Keratinocyte (primary cell): ENCODE measurements at regions not wholly inside any gene's neighbourhood (a gene's known extent, or its start where the extent isn't known, plus 50 kb on each side); places are given as distances from the start of the nearest gene placed in this dataset.
"Not testable (repeated sequence)": the region's sequence is repeated elsewhere in the genome, so short reads cannot be mapped to it uniquely, and the experiment has no call there.

ENCODE experiments used
- DNase-seq: peaks from one replicate; pipeline ENCODE4 v3.0.0-alpha.2; 2011; ENCODE audit warnings: low read depth, missing footprints, low spot score
- FAIRE-seq: peaks from 2 replicates; lab custom pipeline; 2011; peaks lifted over from hg19 to GRCh38; lab: Jason Lieb, UNC
- H2AFZ ChIP-seq: 2 replicates; pipeline ENCODE4 v1.6.0; 2012; ENCODE audit warnings: low read length, control low read depth, inconsistent platforms; ENCODE audit not compliant: control insufficient read depth
- H3K27ac ChIP-seq: 2 replicates; pipeline ENCODE4 v1.5.1; 2011; ENCODE audit warnings: low read length; ENCODE audit not compliant: control insufficient read depth, insufficient read depth
- H3K27me3 ChIP-seq: 3 replicates; pipeline ENCODE4 v1.6.0; 2011; ENCODE audit warnings: low read length; ENCODE audit not compliant: control insufficient read depth, insufficient read depth; ENCODE audit errors: extremely low read depth
- H3K36me3 ChIP-seq, 2 experiments: 2 replicates in 1 of 2; 3 replicates in 1 of 2; pipeline ENCODE4 v1.5.1; 2011; ENCODE audit warnings: low read length in 2 of 2, mild to moderate bottlenecking in 1 of 2; ENCODE audit not compliant: control insufficient read depth in 2 of 2, insufficient read depth in 2 of 2; ENCODE audit errors: extremely low read depth in 1 of 2
- H3K4me1 ChIP-seq: 3 replicates; pipeline ENCODE4 v1.5.1; 2011; ENCODE audit warnings: low read length; ENCODE audit not compliant: control insufficient read depth, insufficient read depth; ENCODE audit errors: extremely low read depth
- H3K4me2 ChIP-seq: 3 replicates; pipeline ENCODE4 v1.6.0; 2011; ENCODE audit warnings: low read depth, low read length; ENCODE audit not compliant: control insufficient read depth, insufficient read depth; ENCODE audit errors: extremely low read depth
- H3K4me3 ChIP-seq, 3 experiments: fragments of 200-600 bp in 1 of 3; sonication (generic) in 1 of 3; 2 replicates in 2 of 3; 3 replicates in 1 of 3; pipeline ENCODE4 v1.5.1; 2011 to 2016; ENCODE audit warnings: low read length in 3 of 3, mild to moderate bottlenecking in 3 of 3, control low read depth in 2 of 3, inconsistent platforms in 1 of 3, low read depth in 1 of 3, mixed read lengths in 1 of 3, mixed run types in 1 of 3, moderate library complexity in 1 of 3; ENCODE audit not compliant: control insufficient read depth in 2 of 3, insufficient read depth in 2 of 3; ENCODE audit errors: extremely low read depth in 1 of 3
- H3K79me2 ChIP-seq: 2 replicates; pipeline ENCODE4 v1.6.0; 2012; ENCODE audit warnings: low read length; ENCODE audit not compliant: control insufficient read depth, insufficient read depth
- H3K9ac ChIP-seq: 3 replicates; pipeline ENCODE4 v1.6.0; 2011; ENCODE audit warnings: low read length; ENCODE audit not compliant: control insufficient read depth, insufficient read depth; ENCODE audit errors: extremely low read depth
- H3K9me1 ChIP-seq: 3 replicates; pipeline ENCODE4 v1.6.0; 2011; ENCODE audit warnings: low read length; ENCODE audit not compliant: control insufficient read depth, insufficient read depth; ENCODE audit errors: extremely low read depth
- H3K9me3 ChIP-seq: 2 replicates; pipeline ENCODE4 v1.5.1; 2012; ENCODE audit warnings: low read depth, low read length; ENCODE audit not compliant: control insufficient read depth
- H4K20me1 ChIP-seq: 3 replicates; pipeline ENCODE4 v1.6.0; 2011; ENCODE audit warnings: low read length; ENCODE audit not compliant: control insufficient read depth, insufficient read depth; ENCODE audit errors: extremely low read depth
- CTCF ChIP-seq, 3 experiments: IDR thresholded peaks in 1 of 3; conservative IDR thresholded peaks in 1 of 3; optimal IDR thresholded peaks in 1 of 3; 2 replicates in 2 of 3; 3 replicates in 1 of 3; pipeline versions ENCODE3 to v1.5.1; 2011; ENCODE audit warnings: low read length in 3 of 3, mild to moderate bottlenecking in 3 of 3, moderate library complexity in 2 of 3, control low read depth in 1 of 3, inconsistent platforms in 1 of 3; ENCODE audit not compliant: insufficient read depth in 2 of 3; ENCODE audit errors: extremely low read depth in 1 of 3
- EZH2 ChIP-seq: IDR thresholded peaks from one replicate; pipeline ENCODE4 v1.6.1; 2012; ENCODE audit warnings: inconsistent platforms, mild to moderate bottlenecking, low read length, moderate library complexity
- dilution Hi-C: fragments of 300-500 bp; cut with MboI; formaldehyde crosslinking; loops from one replicate; pipeline ENCODE4 v1.7.0; 2020; ENCODE audit warnings: low sequenced_read_pairs; ENCODE audit not compliant: extremely low pct_ligation_motif_present

- no peak overlapping the region for H2AFZ ChIP-seq
- no peaks in the 10 kb centered on the region for H3K9me1 ChIP-seq
Observed at GRCh38 chr6:140153703-140154102, 779.3 kb upstream of the CITED2 start.

GRCh38 chr6:140147825-140148814, 773.7 kb upstream of the CITED2 start:
- H3K9ac ChIP-seq, H3K4me3 ChIP-seq, H3K9me3 ChIP-seq, H3K4me1 ChIP-seq, H2AFZ ChIP-seq, dilution Hi-C loops, H4K20me1 ChIP-seq, H3K79me2 ChIP-seq, H3K9me1 ChIP-seq, FAIRE-seq, DNase-seq, H3K27me3 ChIP-seq, H3K27ac ChIP-seq, H3K4me2 ChIP-seq, H3K36me3 ChIP-seq: not testable (repeated sequence)

More at GRCh38 chr6:140153703-140154102, 779.3 kb upstream of the CITED2 start:
- Histone ChIP-seq H3K9me3 (no peaks in the 10 kb centered on the region), H4K20me1 (no peaks in the 10 kb centered on the region), H3K4me3 (no peak overlapping the region), H3K36me3 (no peaks in the 10 kb centered on the region), H3K27ac (no peak overlapping the region), H3K9ac (no peak overlapping the region), H3K4me2 (no peak overlapping the region), H3K27me3 (no peaks in the 10 kb centered on the region), H3K4me1 (no peaks in the 10 kb centered on the region), H3K79me2 (no peaks in the 10 kb centered on the region)
- dilution Hi-C loops = no loop called here
- DNase-seq (no peak), FAIRE-seq (no peak)
- TF ChIP-seq CTCF (optimal IDR thresholded peaks at IDR 0.05 in 1 of 3, IDR thresholded peaks at IDR 0.05 in 1 of 3, conservative IDR thresholded peaks at IDR 0.05 in 1 of 3; ENCODE audit: extremely low read depth in 1 of 3, insufficient read depth in 2 of 3, low read length in 3 of 3) = no peak
- TF ChIP-seq EZH2 = no peak
